Stimulated activated CD4-positive, alpha-beta T cell treated with anti-CD3 and anti-CD28 coated beads, TNF-alpha, amount 100 ng/mL, for 24 hours (primary cell): ENCODE measurements at regions not wholly inside any gene's neighbourhood (a gene's known extent, or its start where the extent isn't known, plus 50 kb on each side); places are given as distances from the start of the nearest gene placed in this dataset.
"Not testable (repeated sequence)": the region's sequence is repeated elsewhere in the genome, so short reads cannot be mapped to it uniquely, and the experiment has no call there.

ENCODE experiments used
- DNase-seq, 3 experiments: peaks; one replicate each; pipeline ENCODE4 v3.0.0-alpha.2; 2020; ENCODE audit warnings: low read depth in 3 of 3

DNA sequence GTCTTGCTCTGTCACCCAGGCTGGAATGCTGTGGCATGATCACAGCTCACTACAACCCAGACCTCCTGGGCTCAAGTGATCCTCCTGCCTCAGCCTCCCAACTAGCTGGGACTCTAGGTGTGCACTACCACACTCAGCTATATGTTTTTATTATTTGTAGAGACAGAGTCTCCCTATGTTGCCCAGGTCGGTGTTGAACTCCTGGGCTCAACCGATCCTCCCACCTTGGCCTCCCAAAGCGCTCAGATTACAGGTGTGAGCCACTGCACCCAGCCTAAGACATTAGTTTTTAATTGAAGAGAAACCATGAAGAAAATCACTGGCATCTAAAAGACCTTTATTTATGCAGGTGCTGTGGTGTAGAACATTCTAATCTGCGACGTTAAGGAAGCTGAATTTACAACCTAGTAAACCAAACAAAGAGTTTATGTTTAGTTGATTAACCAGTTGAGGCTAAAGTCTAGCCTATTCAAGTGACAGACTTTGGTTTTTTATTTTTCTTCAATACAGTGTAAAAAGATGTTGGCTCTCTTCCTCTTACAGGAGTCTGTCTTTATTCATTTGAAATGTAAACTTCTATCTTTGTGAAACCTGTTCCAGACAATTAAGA is 52.5 kb upstream of the NBL1 start:
- no peak for DNase-seq

DNA sequence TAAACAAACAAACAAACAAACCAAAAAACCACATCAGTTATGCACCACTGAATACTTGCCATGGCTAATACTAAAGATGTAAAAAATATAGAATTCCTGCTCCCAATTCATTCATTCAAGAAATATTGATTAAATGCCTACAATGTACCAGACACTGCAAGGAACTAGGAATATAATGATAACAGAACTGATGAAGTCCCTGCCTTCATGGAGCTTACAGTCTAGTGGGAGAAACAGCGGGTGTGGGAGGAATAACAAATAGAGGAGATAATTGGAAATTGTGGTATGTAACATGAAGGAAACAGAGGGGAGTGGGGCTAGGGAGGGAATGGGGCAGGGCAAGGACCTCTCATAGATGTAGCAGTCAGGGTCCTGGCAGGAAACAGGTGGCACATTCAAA is 58.6 kb upstream of the NBL1 start:
- no peak for DNase-seq

DNA sequence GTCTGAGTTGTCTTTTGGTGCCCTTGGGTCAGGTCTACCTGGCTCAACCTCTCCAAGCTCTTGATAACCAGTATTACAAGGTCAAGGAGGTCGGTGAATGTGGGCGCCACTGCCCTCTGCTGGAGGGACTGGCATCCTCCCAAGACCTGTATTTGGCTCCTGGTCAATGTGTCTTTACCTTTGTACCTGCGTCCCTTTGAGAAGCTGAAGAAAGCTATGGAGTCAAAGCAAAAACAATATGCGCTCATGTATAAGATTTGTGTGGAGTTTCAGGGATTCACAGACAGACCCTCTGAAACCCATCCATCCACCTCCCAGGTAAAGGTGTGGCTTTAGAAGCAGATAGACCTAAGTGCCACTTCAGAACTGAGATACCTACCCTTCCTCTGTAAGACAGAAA is 61.8 kb upstream of the NBL1 start:
- peak; percentile 53 to 78 (median 74) for DNase-seq

DNA sequence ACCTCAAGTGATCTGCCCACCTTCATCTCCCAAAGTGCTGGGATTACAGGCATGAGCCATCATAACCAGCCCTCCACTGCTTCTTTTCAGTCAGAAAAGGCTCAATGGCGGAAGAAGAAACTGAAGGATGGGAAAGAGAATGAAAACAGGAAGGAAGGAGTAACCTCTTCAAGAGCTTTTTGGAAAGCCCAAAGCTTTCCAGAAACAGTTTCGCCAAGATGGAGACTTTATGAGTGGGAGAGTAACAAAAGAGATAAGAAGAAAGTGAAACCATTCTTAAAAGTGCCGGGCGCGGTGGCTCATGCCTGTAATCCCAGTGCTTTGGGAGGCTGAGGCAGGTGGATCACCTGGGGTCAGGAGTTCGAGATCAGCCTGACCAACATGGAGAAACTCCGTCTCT is 62.7 kb upstream of the NBL1 start:
- DNase-seq, result no peak

DNA sequence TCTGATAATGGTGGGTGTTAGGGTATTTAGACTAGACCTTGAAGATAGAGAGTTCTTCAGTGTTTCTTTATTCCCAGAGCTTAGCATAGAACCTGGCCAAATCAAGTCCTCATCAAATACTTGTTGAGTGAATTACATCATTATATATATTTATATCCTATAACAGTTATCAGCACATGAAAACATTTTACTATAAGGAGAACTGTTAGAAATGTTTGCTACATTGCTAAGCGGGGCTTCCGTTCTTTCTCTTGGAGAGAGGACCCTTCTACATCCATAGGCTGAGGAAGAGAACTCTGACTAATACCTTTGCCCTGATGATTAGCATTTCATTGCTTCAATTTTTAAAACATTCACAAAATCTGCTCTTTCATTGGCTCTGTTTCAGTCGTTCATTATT is 66.5 kb upstream of the NBL1 start:
- no peak for DNase-seq

DNA sequence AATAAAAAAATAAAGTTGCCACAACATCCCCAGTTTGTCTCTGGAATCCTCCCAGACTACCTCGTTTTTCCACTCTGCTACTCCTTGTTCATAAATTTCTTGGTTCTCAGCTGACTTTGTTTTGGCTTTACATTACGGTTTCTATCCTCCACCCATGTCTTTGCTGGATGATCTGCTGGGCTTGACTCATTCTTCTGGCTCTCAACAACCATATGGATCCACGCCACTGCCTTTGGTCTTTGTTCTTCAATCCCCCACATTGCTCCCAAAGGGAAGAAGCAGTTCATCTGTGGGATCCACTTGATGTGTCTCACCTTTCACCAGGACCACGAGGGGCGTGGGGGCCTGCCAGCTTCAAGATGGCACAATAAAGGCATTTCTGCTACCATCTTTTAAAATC is 67.1 kb upstream of the NBL1 start:
- no peak for DNase-seq

DNA sequence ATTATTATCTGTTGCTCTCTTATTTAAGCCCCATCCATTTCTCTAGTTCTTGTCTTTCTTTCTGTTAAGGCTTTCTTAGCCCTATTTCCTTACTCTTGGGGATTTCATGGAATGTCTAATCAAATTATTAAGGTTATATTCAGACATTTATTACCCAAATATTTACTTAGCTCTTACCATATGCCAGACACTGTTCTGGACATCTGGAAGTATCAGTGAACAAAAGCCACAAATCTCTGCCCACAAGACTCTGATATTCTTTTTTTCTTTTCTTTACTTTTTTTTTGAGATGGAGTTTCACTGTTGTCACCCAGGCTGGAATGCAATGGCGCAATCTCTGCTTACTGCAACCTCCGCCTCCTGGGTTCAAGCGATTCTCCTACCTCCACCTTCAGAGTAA is 74.3 kb upstream of the NBL1 start:
- DNase-seq, result no peak

DNA sequence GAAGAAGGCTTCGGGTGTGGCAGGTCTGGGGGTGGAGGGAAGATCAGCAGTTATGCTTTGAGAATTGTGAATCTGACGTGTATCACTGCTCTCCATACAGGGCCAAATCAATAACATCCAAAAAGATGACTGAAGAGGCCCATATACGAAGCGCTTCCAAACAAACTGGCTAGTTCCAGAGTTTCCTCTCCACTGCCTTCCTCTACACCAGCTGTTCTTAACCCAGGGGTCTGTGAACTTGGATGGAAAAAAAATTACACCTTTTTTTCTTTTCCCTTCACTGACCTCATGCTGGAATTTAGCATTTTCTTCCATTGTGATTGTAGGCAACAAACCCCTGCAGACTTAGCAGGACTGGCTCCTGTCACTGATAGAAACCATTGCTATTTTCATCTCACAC is 77.1 kb upstream of the NBL1 start:
- no peak for DNase-seq

DNA sequence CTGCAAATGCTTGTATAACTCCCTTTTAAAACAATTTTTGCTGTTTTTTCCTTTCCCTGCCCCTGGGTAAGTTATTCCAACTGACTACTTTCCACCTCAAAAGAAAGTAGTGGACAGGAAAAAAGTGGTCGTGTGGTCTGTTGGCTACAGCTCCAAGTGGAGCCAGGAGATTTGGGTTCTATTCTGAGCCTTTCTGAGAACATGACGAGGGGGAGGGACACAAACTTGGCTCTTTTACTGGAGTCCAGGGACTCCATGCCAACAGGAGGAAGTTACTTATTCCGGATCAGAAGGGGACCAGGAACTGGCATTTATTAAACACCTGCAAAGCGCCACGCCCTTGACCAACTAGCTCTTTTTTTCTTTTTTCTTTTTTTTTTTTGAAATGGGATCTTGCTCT is 79.0 kb upstream of the CAPZB start:
- DNase-seq, result no peak

DNA sequence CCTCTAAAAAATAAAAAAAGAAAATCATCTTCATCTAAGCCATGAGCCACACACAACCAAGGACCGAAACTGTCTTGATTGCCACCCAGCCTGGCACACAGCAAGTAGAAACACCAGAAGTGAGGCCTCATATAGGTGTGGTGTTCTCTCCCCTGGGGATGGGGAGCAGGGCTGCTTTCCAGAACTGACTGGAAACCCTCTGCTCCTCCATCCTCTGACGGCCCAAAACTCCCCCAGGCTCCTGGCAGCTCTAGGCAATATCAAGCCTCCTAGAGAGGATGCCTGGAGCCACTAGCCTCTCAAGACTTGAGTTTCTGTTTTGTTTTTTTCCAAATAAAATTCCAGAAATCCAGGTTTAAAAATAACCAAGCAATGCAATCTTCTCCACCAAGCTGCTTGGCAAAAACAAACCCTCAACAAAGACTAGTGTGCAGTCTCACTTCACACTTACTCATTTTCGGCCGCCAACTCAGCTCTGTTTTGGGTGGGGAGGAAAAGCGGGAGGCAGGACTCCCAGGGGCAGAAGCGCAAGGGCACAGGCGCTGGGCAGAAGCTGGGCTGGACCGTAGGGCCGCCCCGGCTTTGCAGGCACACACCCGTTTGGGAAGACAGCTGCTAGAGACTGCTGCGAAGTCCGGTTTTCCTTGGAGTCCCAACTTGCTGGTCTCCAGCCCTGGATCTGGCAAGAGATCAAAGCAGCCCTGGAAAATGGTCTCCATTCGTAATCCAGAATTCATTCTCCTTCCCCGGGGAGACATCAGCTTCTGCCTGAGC is 78.2 kb upstream of the CAPZB start:
- no peak for DNase-seq

DNA sequence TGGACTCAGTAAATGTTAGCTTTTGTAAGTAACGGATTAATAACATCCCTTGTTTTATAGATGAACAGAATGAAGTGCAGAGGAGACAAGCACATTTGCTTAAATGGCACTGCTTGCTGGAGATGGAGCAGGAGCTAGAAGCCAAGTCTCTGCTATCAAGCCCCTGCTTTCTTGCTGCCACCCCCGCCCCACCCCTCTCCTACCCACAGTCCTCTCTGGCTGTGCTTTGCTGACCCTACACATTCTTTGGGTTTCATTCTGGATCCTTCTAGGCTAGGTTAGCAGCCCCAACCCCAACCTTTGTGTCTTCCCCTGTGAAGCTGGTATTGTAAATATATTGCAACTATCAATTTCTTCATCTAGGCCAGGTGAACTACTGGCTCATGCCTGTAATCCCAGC is 77.5 kb upstream of the CAPZB start:
- no peak for DNase-seq

DNA sequence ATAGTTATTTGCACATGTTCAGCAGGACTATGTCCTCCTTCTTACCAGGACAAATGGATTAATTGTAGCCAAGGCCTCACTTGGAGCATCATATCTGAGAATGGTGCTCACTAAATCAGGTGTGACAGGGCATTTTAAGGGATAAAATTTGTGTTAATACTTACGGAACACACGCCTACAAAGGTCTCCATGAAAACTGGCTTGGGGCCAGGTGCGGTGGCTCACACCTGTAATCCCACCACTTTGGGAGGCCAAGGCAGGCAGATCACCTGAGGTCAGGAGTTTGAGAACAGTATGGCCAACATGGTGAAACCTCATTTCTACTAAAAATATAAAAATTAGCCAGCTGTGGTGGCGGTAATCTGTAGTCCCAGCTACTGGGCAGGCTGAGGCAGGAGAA is 75.1 kb upstream of the CAPZB start:
- no peak for DNase-seq

DNA sequence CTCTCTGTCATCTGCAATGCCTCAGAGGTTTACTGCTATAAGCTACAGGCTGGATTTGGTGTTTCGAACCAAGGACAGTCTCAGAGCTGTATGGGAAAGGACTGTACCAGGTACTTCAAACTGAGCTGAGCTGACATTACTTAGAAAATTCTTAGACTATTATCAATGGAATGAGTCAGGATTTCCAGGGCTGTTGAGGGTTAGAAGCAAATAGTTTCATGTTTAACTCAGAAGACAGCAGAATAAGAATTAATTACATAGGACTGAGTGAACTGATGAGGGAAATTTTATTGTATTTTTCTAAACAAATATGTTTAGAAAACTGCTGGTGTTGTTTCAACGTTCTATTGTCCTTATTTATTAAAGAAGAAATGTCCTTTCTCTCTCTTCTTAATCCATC is 74.3 kb upstream of the CAPZB start:
- no peak for DNase-seq

DNA sequence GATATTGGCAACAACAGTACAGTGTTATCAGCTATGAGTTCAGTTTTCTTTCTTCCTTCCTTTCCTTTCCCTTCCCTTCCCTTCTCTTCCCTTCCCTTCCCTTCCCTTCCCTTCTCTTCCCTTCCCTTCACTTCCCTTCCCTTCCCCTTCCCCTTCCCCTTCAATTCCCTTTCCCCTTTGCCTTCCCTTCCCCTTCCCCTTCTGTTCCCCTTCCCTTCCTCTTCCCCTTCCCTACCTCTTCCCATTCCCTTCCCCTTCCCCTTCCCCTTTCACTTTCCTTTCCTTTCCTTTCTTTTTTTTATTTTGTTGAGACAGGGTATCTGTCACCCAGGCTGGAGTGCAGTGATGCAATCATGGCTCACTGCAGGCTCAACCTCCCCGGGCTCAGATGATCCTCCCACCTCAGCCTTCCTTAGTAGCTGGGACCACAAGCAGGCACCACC is 72.3 kb upstream of the CAPZB start:
- no peak for DNase-seq

DNA sequence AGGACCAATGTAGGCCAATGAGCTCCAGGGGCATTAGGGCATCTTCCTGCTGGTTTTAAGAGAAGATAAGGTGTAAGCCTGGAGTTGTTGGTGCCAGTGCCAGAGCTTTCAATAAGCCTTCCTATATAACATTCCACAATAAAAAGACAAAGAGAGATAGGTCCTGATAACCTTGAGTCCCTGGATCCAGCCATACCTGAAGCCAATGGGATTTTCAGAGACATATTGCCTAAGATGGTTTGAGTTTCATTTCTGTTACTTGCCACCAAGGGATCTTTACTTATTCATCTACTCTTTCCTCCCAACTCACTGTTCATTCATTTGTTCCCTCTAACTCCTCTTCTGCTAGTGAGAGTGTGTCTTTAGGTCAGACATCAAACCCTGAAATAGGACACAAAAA is 68.8 kb upstream of the CAPZB start:
- DNase-seq, result no peak

DNA sequence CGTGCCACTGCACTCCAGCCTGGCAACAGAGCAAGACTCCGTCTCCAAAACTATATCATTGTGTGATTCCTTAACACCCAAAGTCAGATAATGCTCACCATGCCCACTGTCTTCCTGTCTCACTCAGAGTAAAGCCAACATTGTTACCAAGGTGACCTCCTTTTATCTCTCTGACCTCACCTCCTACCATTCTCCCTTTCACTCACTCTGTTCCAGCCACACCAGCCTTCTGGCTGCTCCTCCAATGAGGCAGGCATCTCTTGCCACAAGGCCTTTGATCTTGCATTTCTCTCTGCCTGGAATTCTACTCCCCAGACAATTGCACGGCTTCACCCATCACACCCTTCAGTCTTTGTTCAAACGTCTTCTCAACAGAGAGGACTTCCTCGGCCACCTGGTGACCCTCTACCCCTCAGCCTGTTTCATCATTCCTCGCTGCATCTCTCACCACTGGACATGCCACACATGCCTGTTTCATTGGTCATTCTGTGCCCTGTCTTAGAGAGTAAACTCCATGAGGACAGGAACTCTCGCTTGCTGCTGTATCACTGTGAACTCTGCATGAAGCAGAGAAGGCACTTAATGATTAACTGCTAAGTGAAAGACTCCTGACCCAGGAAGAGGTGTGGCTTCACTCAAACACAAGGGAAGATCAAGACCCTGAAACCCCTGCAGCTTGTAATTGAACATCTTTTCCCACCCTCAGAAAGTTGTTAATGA is 67.1 kb upstream of the CAPZB start:
- no peak for DNase-seq

DNA sequence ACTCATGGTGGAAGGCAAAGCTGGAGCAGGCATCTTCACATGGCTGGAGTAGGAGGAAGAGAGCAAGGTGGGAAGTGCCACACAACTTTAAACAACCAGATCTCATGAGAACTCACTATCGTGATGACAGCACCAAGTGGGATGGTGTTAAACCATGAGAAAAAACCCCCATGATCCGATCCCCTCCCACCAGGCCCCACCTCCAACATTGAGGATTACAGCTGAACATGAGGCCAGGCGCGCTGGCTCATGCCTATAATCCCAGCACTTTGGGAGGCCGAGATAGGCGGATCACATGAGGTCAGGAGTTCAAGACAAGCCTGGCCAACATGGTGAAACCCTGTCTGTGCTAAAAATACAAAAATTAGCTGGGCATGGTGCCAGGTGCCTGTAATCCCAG is 66.5 kb upstream of the CAPZB start:
- not testable (repeated sequence) for DNase-seq

DNA sequence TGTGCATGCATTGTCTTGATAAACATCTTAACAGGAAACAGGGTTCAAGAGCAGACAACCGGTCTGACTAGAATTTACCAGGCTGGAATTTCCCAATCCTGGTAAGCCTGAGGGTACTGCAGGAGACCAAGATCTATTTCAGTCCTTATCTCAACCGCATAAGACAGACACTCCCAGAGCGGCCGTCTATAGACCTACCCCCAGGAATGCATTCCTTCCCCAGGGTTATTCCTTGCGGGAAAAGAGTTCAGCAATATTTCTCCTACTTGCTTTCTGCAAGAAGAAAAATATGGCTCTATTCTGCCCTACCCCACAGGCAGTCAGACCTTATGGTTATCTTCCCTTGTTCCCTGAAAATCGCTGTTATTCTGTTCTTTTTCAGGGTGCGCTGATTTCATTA is 65.1 kb upstream of the CAPZB start:
- not testable (repeated sequence) for DNase-seq

DNA sequence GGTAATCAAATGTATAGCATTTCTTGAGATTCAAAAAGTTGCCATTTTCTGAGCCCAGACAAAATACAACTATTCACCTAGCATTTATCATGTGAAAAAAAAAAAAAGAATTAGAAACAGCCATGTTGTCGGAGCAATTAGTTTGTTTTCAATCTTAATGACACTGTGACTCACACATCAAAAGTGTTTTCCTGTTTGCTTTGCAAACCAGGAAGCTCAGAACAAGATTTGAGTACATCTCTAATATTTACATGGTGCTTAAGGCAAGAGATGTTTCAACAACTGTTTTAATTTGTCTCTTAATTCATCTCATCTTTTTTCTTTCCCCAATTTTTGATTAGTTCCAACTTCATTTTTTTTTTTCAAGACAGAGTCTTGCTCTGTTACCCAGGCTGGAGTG is 62.5 kb upstream of the CAPZB start:
- DNase-seq, result no peak

DNA sequence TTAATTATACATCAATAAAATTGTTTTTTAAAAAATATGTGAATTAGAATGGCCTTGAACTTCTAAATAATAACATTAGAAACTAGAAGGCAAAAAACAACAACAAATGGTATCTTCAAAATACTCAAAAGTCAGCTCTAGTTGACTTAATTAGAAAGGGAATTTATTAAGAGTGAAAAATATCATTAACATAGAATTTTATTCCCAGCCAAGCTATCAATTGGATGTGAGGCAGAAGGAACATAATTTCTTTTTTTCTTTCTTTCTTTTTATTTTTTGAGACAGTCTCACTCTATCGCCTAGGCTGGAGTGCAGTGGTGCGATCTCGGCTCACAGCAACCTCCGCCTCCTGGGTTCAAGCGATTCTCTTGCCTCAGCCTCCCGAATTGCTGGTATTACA is 51.2 kb upstream of the CAPZB start:
- DNase-seq, result no peak

DNA sequence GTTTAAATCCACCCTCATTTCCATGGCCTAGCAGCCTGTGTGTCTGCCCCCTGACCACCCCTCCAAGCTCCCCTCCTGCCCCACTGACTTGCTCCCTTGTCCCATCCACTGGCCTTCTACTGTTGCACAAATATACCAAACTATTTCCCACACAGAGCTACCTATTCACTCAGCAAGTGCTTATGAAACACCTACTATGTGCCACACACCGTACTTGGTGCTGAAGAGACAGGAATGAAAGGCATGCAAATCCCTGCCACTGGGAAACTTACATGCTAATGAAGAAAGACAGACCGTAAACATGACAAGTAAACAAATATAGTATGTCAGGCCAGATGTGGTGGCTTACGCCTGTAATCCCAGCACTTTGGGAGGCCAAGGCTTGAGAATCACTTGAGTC is 49.9 kb upstream of the CAPZB start:
- DNase-seq, result no peak
